ENCODE measurements at regions not wholly inside any gene's neighbourhood (a gene's known extent, or its start where the extent isn't known, plus 50 kb on each side); places are given as distances from the start of the nearest gene placed in this dataset.

DNA sequence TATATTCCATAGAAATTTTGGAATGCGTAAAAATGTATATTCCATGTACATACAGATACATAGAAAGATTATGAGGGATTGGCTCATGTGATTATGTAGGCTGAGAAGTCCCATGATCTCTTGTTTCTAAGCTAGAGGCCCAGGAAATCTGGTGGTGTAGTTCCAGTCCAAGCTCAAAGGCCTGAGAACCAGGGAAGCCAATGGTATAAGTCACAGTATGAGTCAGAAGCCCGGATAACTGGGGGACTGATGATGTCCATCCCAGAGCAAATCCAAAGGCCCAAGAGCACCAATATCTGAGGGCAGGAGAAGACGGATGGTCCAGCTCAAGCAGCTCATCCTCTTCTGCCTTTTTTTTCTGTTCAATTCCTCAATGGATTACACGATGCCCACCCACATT, 385.0 kb upstream of the KLHL29 start:
- no peaks in the 10 kb centered on the region for H3K9me2 ChIP-seq (ENCODE audit: insufficient read depth)
- no peak overlapping the region for H2AFZ ChIP-seq (ENCODE audit: low read depth, low read length, poor library complexity, severe bottlenecking)
- ChIA-PET POLR2A (no interaction called here), CTCF (no interaction called here), RAD21 (ENCODE audit: low non-redundant PET in 1 of 2, low total read pairs in 2 of 2, uncharacterized antibody in 2 of 2, unreplicated experiment in 2 of 2) (no interaction called here)
- no peaks in the 10 kb centered on the region for H3K27me3 ChIP-seq (ENCODE audit: insufficient read depth, low read length)
- BruUV-seq (replicated peaks), result no TSS peak
- no peak overlapping the region for H3K27ac ChIP-seq (ENCODE audit: low read depth, low read length)
- no peaks in the 10 kb centered on the region for H4K20me1 ChIP-seq (ENCODE audit: insufficient read depth)
- intact Hi-C loops (cut with micrococcal nuclease), result no loop called here
- TF ChIP-seq FOSL1 (IDR thresholded peaks at IDR 0.05; ENCODE audit: low read depth) (no peak), SRF (IDR thresholded peaks at IDR 0.05; ENCODE audit: low read depth) (no peak), CBX3 (IDR thresholded peaks at IDR 0.05; ENCODE audit: low read depth) (no peak), ELF1 (IDR thresholded peaks at IDR 0.05; ENCODE audit: borderline replicate concordance, low read depth) (no peak)
- H3K4me2 ChIP-seq (ENCODE audit: low read length), result no peak overlapping the region
- no peaks in the 10 kb centered on the region for H3K79me2 ChIP-seq (ENCODE audit: insufficient read depth, low read length)
- DNase-seq (ENCODE audit: low read depth, low spot score), result no peak
- no peak for ATAC-seq
- H3K4me1 ChIP-seq (ENCODE audit: control insufficient read depth in 1 of 2, insufficient read depth in 2 of 2, low read length in 2 of 2), result no peaks in the 10 kb centered on the region
- no peaks in the 10 kb centered on the region for H3K9me3 ChIP-seq (ENCODE audit: control insufficient read depth in 1 of 2, insufficient read depth in 1 of 2, low read depth in 1 of 2, low read length in 2 of 2)
- no peaks in the 10 kb centered on the region for H3K36me3 ChIP-seq (ENCODE audit: control insufficient read depth in 1 of 2, insufficient read depth in 2 of 2, low read length in 2 of 2)
- no peak overlapping the region for H3K4me3 ChIP-seq (replicated peaks in 1 of 2; ENCODE audit: low read depth in 1 of 2, low read length in 2 of 2)
- no peak overlapping the region for H3K9ac ChIP-seq (ENCODE audit: low read length)

DNA sequence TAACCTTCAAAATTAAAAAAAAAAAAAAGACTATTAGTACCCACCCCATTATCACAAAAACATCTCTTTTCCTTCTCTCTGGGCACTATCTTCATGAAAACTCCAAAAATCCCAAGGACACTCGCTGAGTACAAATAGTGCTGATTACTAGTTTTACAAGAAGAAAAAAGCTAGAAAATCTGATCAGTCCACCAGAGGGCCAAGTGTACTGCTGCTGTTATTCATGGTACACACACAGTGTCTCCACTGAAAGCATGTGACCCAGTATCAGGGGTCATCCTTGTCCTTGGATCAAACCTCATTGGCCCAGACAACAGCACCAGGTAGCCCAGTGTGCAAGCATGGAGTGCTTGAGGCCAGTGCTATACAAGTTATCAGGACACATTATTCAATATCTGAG, 382.7 kb upstream of the KLHL29 start:
- no peaks in the 10 kb centered on the region for H3K4me1 ChIP-seq (ENCODE audit: control insufficient read depth in 1 of 2, insufficient read depth in 2 of 2, low read length in 2 of 2)
- H3K9me2 ChIP-seq (ENCODE audit: insufficient read depth), result no peaks in the 10 kb centered on the region
- H3K27ac ChIP-seq (ENCODE audit: low read depth, low read length), result no peak overlapping the region
- intact Hi-C loops (cut with micrococcal nuclease), result no loop called here
- no peaks in the 10 kb centered on the region for H3K27me3 ChIP-seq (ENCODE audit: insufficient read depth, low read length)
- H3K79me2 ChIP-seq (ENCODE audit: insufficient read depth, low read length), result no peaks in the 10 kb centered on the region
- H2AFZ ChIP-seq (ENCODE audit: low read depth, low read length, poor library complexity, severe bottlenecking), result no peak overlapping the region
- CTCF ChIA-PET, result no interaction called here
- no peaks in the 10 kb centered on the region for H3K36me3 ChIP-seq (ENCODE audit: control insufficient read depth in 1 of 2, insufficient read depth in 2 of 2, low read length in 2 of 2)
- BruUV-seq (replicated peaks), result no TSS peak
- H3K9me3 ChIP-seq (ENCODE audit: control insufficient read depth in 1 of 2, insufficient read depth in 1 of 2, low read depth in 1 of 2, low read length in 2 of 2), result no peaks in the 10 kb centered on the region
- H3K4me3 ChIP-seq (replicated peaks in 1 of 2; ENCODE audit: low read depth in 1 of 2, low read length in 2 of 2), result no peak overlapping the region
- H4K20me1 ChIP-seq (ENCODE audit: insufficient read depth), result no peaks in the 10 kb centered on the region
- no peak overlapping the region for H3K4me2 ChIP-seq (ENCODE audit: low read length)
- POLR2A ChIA-PET, result no interaction called here
- H3K9ac ChIP-seq (ENCODE audit: low read length), result no peak overlapping the region
- DNase-seq (ENCODE audit: low read depth, low spot score) (no peak), ATAC-seq (0 out of 2 replicates have a peak, but pooled peaks have one; percentile 42)
- TF ChIP-seq, protein P1, sequence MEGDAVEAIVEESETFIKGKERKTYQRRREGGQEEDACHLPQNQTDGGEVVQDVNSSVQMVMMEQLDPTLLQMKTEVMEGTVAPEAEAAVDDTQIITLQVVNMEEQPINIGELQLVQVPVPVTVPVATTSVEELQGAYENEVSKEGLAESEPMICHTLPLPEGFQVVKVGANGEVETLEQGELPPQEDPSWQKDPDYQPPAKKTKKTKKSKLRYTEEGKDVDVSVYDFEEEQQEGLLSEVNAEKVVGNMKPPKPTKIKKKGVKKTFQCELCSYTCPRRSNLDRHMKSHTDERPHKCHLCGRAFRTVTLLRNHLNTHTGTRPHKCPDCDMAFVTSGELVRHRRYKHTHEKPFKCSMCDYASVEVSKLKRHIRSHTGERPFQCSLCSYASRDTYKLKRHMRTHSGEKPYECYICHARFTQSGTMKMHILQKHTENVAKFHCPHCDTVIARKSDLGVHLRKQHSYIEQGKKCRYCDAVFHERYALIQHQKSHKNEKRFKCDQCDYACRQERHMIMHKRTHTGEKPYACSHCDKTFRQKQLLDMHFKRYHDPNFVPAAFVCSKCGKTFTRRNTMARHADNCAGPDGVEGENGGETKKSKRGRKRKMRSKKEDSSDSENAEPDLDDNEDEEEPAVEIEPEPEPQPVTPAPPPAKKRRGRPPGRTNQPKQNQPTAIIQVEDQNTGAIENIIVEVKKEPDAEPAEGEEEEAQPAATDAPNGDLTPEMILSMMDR (IDR thresholded peaks at IDR 0.05 in 2 of 3, conservative IDR thresholded peaks at IDR 0.05 in 1 of 3; ENCODE audit: borderline replicate concordance in 1 of 3, insufficient read depth in 1 of 3, low read depth in 2 of 3, low read length in 2 of 3), result peak in 2 of 3 experiments; percentile 6 to 15; a peak in 1 of 6 replicates
- no peak for TF ChIP-seq FOSL1 (IDR thresholded peaks at IDR 0.05; ENCODE audit: low read depth)
- RAD21 ChIA-PET (ENCODE audit: low non-redundant PET in 1 of 2, low total read pairs in 2 of 2, uncharacterized antibody in 2 of 2, unreplicated experiment in 2 of 2), result no interaction called here
